ENCODE measurements at regions not wholly inside any gene's neighbourhood (a gene's known extent, or its start where the extent isn't known, plus 50 kb on each side); places are given as distances from the start of the nearest gene placed in this dataset.

DNA sequence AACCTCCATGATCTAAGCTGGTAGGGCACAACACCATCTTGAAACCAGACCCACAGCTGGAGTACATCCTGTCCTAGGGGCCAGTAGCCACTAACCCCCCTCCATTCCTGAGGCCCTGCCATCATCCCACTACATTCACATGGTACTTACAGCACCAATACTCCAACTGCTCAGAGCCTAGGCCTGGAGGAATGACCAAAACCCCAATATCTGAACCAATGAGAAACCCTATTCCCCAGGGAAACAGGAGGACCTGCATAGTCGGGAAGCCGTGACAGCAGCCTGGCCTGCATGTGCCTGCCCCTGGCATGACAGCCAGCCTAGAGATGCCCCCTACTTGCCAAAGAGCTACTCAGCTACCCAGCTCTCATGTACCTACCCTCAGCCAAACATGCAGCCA lies 65.4 kb upstream of the DMRT1 start:
- DNase-seq (ENCODE audit: low read depth in 1 of 2, low spot score in 1 of 2): no peak
- H3K4me3 ChIP-seq: no peak overlapping the region
- ChIA-PET POLR2A (no interaction called here), CTCF (interaction anchor here (0.6 to 2.1 kb wide), 4 partner anchors 11 to 825 kb away, joined by 3 to 6 read pairs (median 4); no protein-coding TSS in a partner anchor)
- no peak for FAIRE-seq
- no peaks in the 10 kb centered on the region for H3K4me1 ChIP-seq
- no peak for ATAC-seq
- H3K9me3 ChIP-seq: peaks cover 14% of the 10 kb centered on the region
- no peak for TF ChIP-seq ZSCAN20 (CRISPR knock-in tag; IDR thresholded peaks at IDR 0.05)
- no peak for TF ChIP-seq RARB (CRISPR knock-in tag; IDR thresholded peaks at IDR 0.05)
- no peak for TF ChIP-seq RNF2 (IDR thresholded peaks at IDR 0.05; ENCODE audit: borderline replicate concordance, low read depth)
- no peak for TF ChIP-seq CHD4 (IDR thresholded peaks at IDR 0.05; ENCODE audit: borderline replicate concordance)
- no peak for TF ChIP-seq REST (IDR thresholded peaks at IDR 0.05)
- TF ChIP-seq MAZ (IDR thresholded peaks at IDR 0.05; ENCODE audit: borderline replicate concordance, low read depth, low read length): no peak
- TF ChIP-seq, protein P1, sequence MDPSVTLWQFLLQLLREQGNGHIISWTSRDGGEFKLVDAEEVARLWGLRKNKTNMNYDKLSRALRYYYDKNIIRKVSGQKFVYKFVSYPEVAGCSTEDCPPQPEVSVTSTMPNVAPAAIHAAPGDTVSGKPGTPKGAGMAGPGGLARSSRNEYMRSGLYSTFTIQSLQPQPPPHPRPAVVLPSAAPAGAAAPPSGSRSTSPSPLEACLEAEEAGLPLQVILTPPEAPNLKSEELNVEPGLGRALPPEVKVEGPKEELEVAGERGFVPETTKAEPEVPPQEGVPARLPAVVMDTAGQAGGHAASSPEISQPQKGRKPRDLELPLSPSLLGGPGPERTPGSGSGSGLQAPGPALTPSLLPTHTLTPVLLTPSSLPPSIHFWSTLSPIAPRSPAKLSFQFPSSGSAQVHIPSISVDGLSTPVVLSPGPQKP (IDR thresholded peaks at IDR 0.05; ENCODE audit: low read depth, low read length): no peak
- no peak for TF ChIP-seq ESRRA (IDR thresholded peaks at IDR 0.05; ENCODE audit: borderline replicate concordance, low read length)
- TF ChIP-seq, protein P2, sequence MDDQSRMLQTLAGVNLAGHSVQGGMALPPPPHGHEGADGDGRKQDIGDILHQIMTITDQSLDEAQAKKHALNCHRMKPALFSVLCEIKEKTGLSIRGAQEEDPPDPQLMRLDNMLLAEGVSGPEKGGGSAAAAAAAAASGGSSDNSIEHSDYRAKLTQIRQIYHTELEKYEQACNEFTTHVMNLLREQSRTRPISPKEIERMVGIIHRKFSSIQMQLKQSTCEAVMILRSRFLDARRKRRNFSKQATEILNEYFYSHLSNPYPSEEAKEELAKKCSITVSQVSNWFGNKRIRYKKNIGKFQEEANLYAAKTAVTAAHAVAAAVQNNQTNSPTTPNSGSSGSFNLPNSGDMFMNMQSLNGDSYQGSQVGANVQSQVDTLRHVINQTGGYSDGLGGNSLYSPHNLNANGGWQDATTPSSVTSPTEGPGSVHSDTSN (IDR thresholded peaks at IDR 0.05): no peak
- no peak for TF ChIP-seq EP300 (IDR thresholded peaks at IDR 0.05)
- TF ChIP-seq HOXB13 (CRISPR knock-in tag; IDR thresholded peaks at IDR 0.05; ENCODE audit: low read depth): no peak
- TF ChIP-seq JUN (IDR thresholded peaks at IDR 0.05): no peak
- H3K27ac ChIP-seq: no peak overlapping the region
- WGBS (ENCODE audit: missing lambda C conversion rate): 19% methylated on average over 2 of the region's 2 CpGs
- H3K4me2 ChIP-seq: no peak overlapping the region

- Histone ChIP-seq H3K4me3 (no peak overlapping the region), H3K9me3 (peaks cover 14% of the 10 kb centered on the region), H3K4me2 (no peak overlapping the region), H3K4me1 (no peaks in the 10 kb centered on the region), H3K27ac (no peak overlapping the region)
- ChIA-PET POLR2A (no interaction called here), CTCF (interaction anchor here (0.7 to 1.6 kb wide), 7 partner anchors 9 to 475 kb away, joined by 3 to 5 read pairs (median 3); no protein-coding TSS in a partner anchor)
- DNase-seq (ENCODE audit: low read depth in 1 of 2, low spot score in 1 of 2) (no peak), FAIRE-seq (no peak), ATAC-seq (no peak)
- TF ChIP-seq JUNB (IDR thresholded peaks at IDR 0.05) (no peak), ZC3H11A (IDR thresholded peaks at IDR 0.05) (no peak), RARB (CRISPR knock-in tag; IDR thresholded peaks at IDR 0.05) (no peak), FOSB (CRISPR knock-in tag; IDR thresholded peaks at IDR 0.05) (no peak), BCL3 (IDR thresholded peaks at IDR 0.05) (no peak), CBX8 (IDR thresholded peaks at IDR 0.05) (no peak), SREBF2 (IDR thresholded peaks at IDR 0.05) (no peak), HDAC2 (IDR thresholded peaks at IDR 0.05) (no peak), ZNF302 (CRISPR knock-in tag; IDR thresholded peaks at IDR 0.05) (no peak), MAZ (IDR thresholded peaks at IDR 0.05; ENCODE audit: borderline replicate concordance, low read depth, low read length) (no peak), CBX2 (IDR thresholded peaks at IDR 0.05; ENCODE audit: borderline replicate concordance, low read depth) (no peak), RCOR1 (IDR thresholded peaks at IDR 0.05; ENCODE audit: low read depth, low read length) (no peak), EHF (CRISPR knock-in tag; IDR thresholded peaks at IDR 0.05) (no peak), KDM1A (IDR thresholded peaks at IDR 0.05; ENCODE audit: low read depth) (no peak), REST (IDR thresholded peaks at IDR 0.05) (no peak)
- TF ChIP-seq, protein P3, sequence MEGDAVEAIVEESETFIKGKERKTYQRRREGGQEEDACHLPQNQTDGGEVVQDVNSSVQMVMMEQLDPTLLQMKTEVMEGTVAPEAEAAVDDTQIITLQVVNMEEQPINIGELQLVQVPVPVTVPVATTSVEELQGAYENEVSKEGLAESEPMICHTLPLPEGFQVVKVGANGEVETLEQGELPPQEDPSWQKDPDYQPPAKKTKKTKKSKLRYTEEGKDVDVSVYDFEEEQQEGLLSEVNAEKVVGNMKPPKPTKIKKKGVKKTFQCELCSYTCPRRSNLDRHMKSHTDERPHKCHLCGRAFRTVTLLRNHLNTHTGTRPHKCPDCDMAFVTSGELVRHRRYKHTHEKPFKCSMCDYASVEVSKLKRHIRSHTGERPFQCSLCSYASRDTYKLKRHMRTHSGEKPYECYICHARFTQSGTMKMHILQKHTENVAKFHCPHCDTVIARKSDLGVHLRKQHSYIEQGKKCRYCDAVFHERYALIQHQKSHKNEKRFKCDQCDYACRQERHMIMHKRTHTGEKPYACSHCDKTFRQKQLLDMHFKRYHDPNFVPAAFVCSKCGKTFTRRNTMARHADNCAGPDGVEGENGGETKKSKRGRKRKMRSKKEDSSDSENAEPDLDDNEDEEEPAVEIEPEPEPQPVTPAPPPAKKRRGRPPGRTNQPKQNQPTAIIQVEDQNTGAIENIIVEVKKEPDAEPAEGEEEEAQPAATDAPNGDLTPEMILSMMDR (IDR thresholded peaks at IDR 0.05): no peak
Observed at GRCh38 chr9:777978-778377, 63.5 kb upstream of the DMRT1 start.

Measured in A549 (cell line).